Dermis blood vessel endothelial cell (primary cell): ENCODE measurements at regions not wholly inside any gene's neighbourhood (a gene's known extent, or its start where the extent isn't known, plus 50 kb on each side); places are given as distances from the start of the nearest gene placed in this dataset.

ENCODE experiments used
- DNase-seq: peaks from one replicate; pipeline ENCODE4 v3.0.0; 2010

- DNase-seq = peak; percentile 56
Observed at GRCh38 chr7:17523813-17524739, 225.6 kb downstream of the AHR start.

GRCh38 chr7:17524746-17525145 is 226.3 kb downstream of the AHR start:
- no peak for DNase-seq

GRCh38 chr7:17526621-17527020 is 228.2 kb downstream of the AHR start:
- DNase-seq = peak; percentile 39

GRCh38 chr7:17528636-17529035 is 230.2 kb downstream of the AHR start:
- DNase-seq = no peak

- no peak for DNase-seq
Observed at GRCh38 chr7:17530244-17530643, 231.8 kb downstream of the AHR start.

GRCh38 chr7:17530741-17531421 is 232.4 kb downstream of the AHR start:
- peak; percentile 71 for DNase-seq

- DNase-seq = peak; percentile 29
Observed at GRCh38 chr7:17532861-17533404, 234.5 kb downstream of the AHR start.

- DNase-seq = no peak
Observed at GRCh38 chr7:17534348-17534747, 235.9 kb downstream of the AHR start.

- DNase-seq = no peak
Observed at GRCh38 chr7:17535776-17536175, 237.3 kb downstream of the AHR start.

GRCh38 chr7:17544401-17544800 is 245.9 kb downstream of the AHR start:
- no peak for DNase-seq

- DNase-seq = no peak
Observed at GRCh38 chr7:17545348-17545747, 246.9 kb downstream of the AHR start.

- no peak for DNase-seq
Observed at GRCh38 chr7:17546189-17546588, 247.7 kb downstream of the AHR start.

GRCh38 chr7:17546592-17546991 is 248.1 kb downstream of the AHR start:
- DNase-seq = peak; percentile 67

- no peak for DNase-seq
Observed at GRCh38 chr7:17548014-17548653, 249.7 kb downstream of the AHR start.

GRCh38 chr7:17549406-17549805 is 251.0 kb downstream of the AHR start:
- no peak for DNase-seq

- DNase-seq = no peak
Observed at GRCh38 chr7:17552373-17552772, 253.9 kb downstream of the AHR start.

GRCh38 chr7:17552952-17553351 is 254.5 kb downstream of the AHR start:
- DNase-seq = no peak

GRCh38 chr7:17554341-17555015 is 256.0 kb downstream of the AHR start:
- DNase-seq = no peak

- no peak for DNase-seq
Observed at GRCh38 chr7:17556247-17556956, 257.9 kb downstream of the AHR start.

GRCh38 chr7:17557251-17557671 is 258.8 kb downstream of the AHR start:
- DNase-seq = no peak

GRCh38 chr7:17558135-17558534 is 259.7 kb downstream of the AHR start:
- DNase-seq = no peak
